H1 (cell line): ENCODE measurements at regions not wholly inside any gene's neighbourhood (a gene's known extent, or its start where the extent isn't known, plus 50 kb on each side); places are given as distances from the start of the nearest gene placed in this dataset.
A peak's percentile ranks its signal among the peaks of the same experiment; 100 is the strongest.

Source experiments
- CTCF ChIA-PET: fragments of 300-600 bp; sonication (Branson Sonifier 250); formaldehyde crosslinking; loops from one replicate; lab custom pipeline; 2021; ENCODE audit not compliant: partially characterized antibody; lab: Charles Lee
- POLR2A ChIA-PET: fragments of 300-600 bp; sonication (Branson Sonifier 250); formaldehyde crosslinking; loops from one replicate; lab custom pipeline; 2021; ENCODE audit warnings: inconsistent platforms; ENCODE audit not compliant: partially characterized antibody; lab: Charles Lee
- DNase-seq, 2 experiments: peaks; one replicate each; pipeline versions ENCODE4 v3.0.0 to v3.0.0-alpha.2; 2010 to 2022; ENCODE audit warnings: low spot score in 2 of 2, low read depth in 1 of 2, mixed read lengths in 1 of 2
- FAIRE-seq: peaks from 2 replicates; lab custom pipeline; 2011; peaks lifted over from hg19 to GRCh38; lab: Jason Lieb, UNC
- H2AFZ ChIP-seq: 2 replicates; pipeline ENCODE4 v1.8.1; 2012; ENCODE audit warnings: low read length, inconsistent platforms
- H2AK5ac ChIP-seq: 2 replicates; pipeline ENCODE4 v1.6.1; 2013; ENCODE audit warnings: low read depth, low read length
- H2BK120ac ChIP-seq: replicated peaks from 2 replicates; pipeline ENCODE3; 2013; ENCODE audit warnings: low read depth, low read length, inconsistent platforms
- H2BK12ac ChIP-seq: 2 replicates; pipeline ENCODE4 v1.6.1; 2013; ENCODE audit warnings: low read depth, low read length
- H2BK15ac ChIP-seq: 2 replicates; pipeline ENCODE4 v1.6.1; 2013; ENCODE audit warnings: low read length
- H2BK20ac ChIP-seq: 2 replicates; pipeline ENCODE4 v1.6.1; 2013; ENCODE audit warnings: low read length
- H2BK5ac ChIP-seq: 2 replicates; pipeline ENCODE4 v1.6.1; 2013; ENCODE audit warnings: low read depth, low read length
- H3K14ac ChIP-seq: 2 replicates; pipeline ENCODE4 v1.6.1; 2013; ENCODE audit warnings: inconsistent platforms; ENCODE audit not compliant: insufficient read length
- H3K18ac ChIP-seq: 2 replicates; pipeline ENCODE4 v1.6.1; 2013; ENCODE audit warnings: low read length; ENCODE audit errors: extremely low read depth
- H3K23ac ChIP-seq: 2 replicates; pipeline ENCODE4 v1.6.1; 2013; ENCODE audit warnings: inconsistent platforms; ENCODE audit not compliant: insufficient read length
- H3K23me2 ChIP-seq: 2 replicates; pipeline ENCODE4 v1.6.1; 2013; ENCODE audit warnings: low read depth, low read length
- H3K27ac ChIP-seq: 2 replicates; pipeline ENCODE4 v1.6.1; 2011; ENCODE audit warnings: low read depth, low read length, inconsistent platforms
- H3K27me3 ChIP-seq, 4 experiments: replicated peaks in 1 of 4; 1 replicate in 1 of 4; 2 replicates in 3 of 4; pipeline versions ENCODE4 v1.6.1 to v1.8.1; 2011 to 2013; ENCODE audit warnings: low read length in 3 of 4, mild to moderate bottlenecking in 3 of 4, inconsistent platforms in 2 of 4, mixed read lengths in 2 of 4, moderate library complexity in 1 of 4; ENCODE audit not compliant: control insufficient read depth in 3 of 4, insufficient read depth in 3 of 4; ENCODE audit errors: extremely low read depth in 1 of 4
- H3K36me3 ChIP-seq, 4 experiments: 2 replicates each; pipeline versions ENCODE4 v1.6.1 to v1.8.1; 2011 to 2013; ENCODE audit warnings: mild to moderate bottlenecking in 4 of 4, low read length in 3 of 4, moderate library complexity in 2 of 4, control low read depth in 1 of 4, inconsistent platforms in 1 of 4; ENCODE audit not compliant: insufficient read depth in 4 of 4, control insufficient read depth in 2 of 4
- H3K4ac ChIP-seq: replicated peaks from 2 replicates; pipeline ENCODE3; 2013; ENCODE audit warnings: low read length, low read depth, mixed read lengths, inconsistent platforms; ENCODE audit not compliant: insufficient read length
- H3K4me1 ChIP-seq, 4 experiments: replicated peaks in 1 of 4; 1 replicate in 1 of 4; 2 replicates in 3 of 4; pipeline versions ENCODE4 v1.6.1 to v1.8.1; 2011 to 2013; ENCODE audit warnings: low read length in 3 of 4, inconsistent platforms in 2 of 4, mixed read lengths in 1 of 4; ENCODE audit not compliant: insufficient read depth in 4 of 4, control insufficient read depth in 3 of 4
- H3K4me2 ChIP-seq, 2 experiments: 2 replicates each; pipeline versions ENCODE4 v1.6.1 to v1.8.1; 2011 to 2013; ENCODE audit warnings: low read depth in 2 of 2, low read length in 2 of 2, control low read depth in 1 of 2, inconsistent platforms in 1 of 2, mild to moderate bottlenecking in 1 of 2; ENCODE audit not compliant: insufficient read depth in 1 of 2
- H3K4me3 ChIP-seq, 4 experiments: fragments of 200-600, 300-600 bp in 1 of 4; sonication (generic), shearing (Covaris generic), sonication (Bioruptor Twin) in 1 of 4; 2 replicates each; pipeline versions ENCODE4 v1.5.1 to v1.8.1; 2011 to 2016; ENCODE audit warnings: low read length in 4 of 4, low read depth in 3 of 4, control low read depth in 2 of 4, inconsistent platforms in 2 of 4, mild to moderate bottlenecking in 2 of 4, mixed read lengths in 1 of 4, moderate library complexity in 1 of 4; ENCODE audit not compliant: insufficient read depth in 2 of 4; ENCODE audit errors: extremely low read depth in 1 of 4
- H3K56ac ChIP-seq: replicated peaks from 2 replicates; pipeline ENCODE3; 2013; ENCODE audit warnings: low read depth, mild to moderate bottlenecking, mixed read lengths, low read length, inconsistent platforms; ENCODE audit not compliant: insufficient read length
- H3K79me1 ChIP-seq: 2 replicates; pipeline ENCODE4 v1.6.1; 2013; ENCODE audit warnings: low read depth, low read length, control low read depth
- H3K79me2 ChIP-seq, 2 experiments: 2 replicates each; pipeline versions ENCODE4 v1.6.1 to v1.8.1; 2012 to 2013; ENCODE audit warnings: low read length in 2 of 2, mild to moderate bottlenecking in 2 of 2, inconsistent platforms in 1 of 2; ENCODE audit not compliant: insufficient read depth in 2 of 2, control insufficient read depth in 1 of 2
- H3K9ac ChIP-seq, 4 experiments: replicated peaks in 1 of 4; 1 replicate in 1 of 4; 2 replicates in 3 of 4; pipeline versions ENCODE4 v1.6.1 to v1.8.1; 2011 to 2013; ENCODE audit warnings: low read depth in 3 of 4, low read length in 3 of 4, control low read depth in 2 of 4, mild to moderate bottlenecking in 2 of 4, moderate library complexity in 2 of 4, inconsistent platforms in 1 of 4; ENCODE audit errors: extremely low read depth in 1 of 4
- H3K9me3 ChIP-seq, 2 experiments: 2 replicates each; pipeline versions ENCODE4 v1.6.1 to v1.8.1; 2012 to 2013; ENCODE audit warnings: mild to moderate bottlenecking in 2 of 2, moderate library complexity in 2 of 2, control low read depth in 1 of 2, inconsistent platforms in 1 of 2, low read depth in 1 of 2, low read length in 1 of 2, mixed read lengths in 1 of 2; ENCODE audit not compliant: insufficient read depth in 2 of 2
- H4K20me1 ChIP-seq, 2 experiments: replicated peaks in 1 of 2; 2 replicates each; pipeline versions ENCODE3 to v1.8.1; 2011 to 2013; ENCODE audit warnings: inconsistent platforms in 2 of 2, low read length in 2 of 2, mild to moderate bottlenecking in 1 of 2; ENCODE audit not compliant: insufficient read depth in 2 of 2, control insufficient read depth in 1 of 2
- H4K5ac ChIP-seq: 2 replicates; pipeline ENCODE4 v1.6.1; 2013; ENCODE audit warnings: low read length, low read depth, mixed read lengths, inconsistent platforms; ENCODE audit not compliant: insufficient read length
- H4K8ac ChIP-seq: 2 replicates; pipeline ENCODE4 v1.8.0; 2013; ENCODE audit warnings: mild to moderate bottlenecking, moderate library complexity, low read length, inconsistent platforms; ENCODE audit not compliant: insufficient read depth; ENCODE audit errors: extremely low read depth
- H4K91ac ChIP-seq: replicated peaks from 2 replicates; pipeline ENCODE3; 2013; ENCODE audit warnings: low read length, mixed read lengths, inconsistent platforms; ENCODE audit not compliant: insufficient read length
- BACH1 ChIP-seq: IDR thresholded peaks from 2 replicates; pipeline ENCODE4 v1.6.1; 2012; ENCODE audit warnings: low read length, improper control_type of control experiment
- BRCA1 ChIP-seq: IDR thresholded peaks from 2 replicates; pipeline ENCODE4 v1.6.1; 2012; ENCODE audit warnings: low read depth, low read length, improper control_type of control experiment
- EP300 ChIP-seq, 2 experiments: IDR thresholded peaks; 1 replicate in 1 of 2; 2 replicates in 1 of 2; pipeline ENCODE4 v1.6.1; 2011 to 2012; ENCODE audit warnings: low read depth in 2 of 2, low read length in 2 of 2, mild to moderate bottlenecking in 2 of 2, borderline replicate concordance in 1 of 2, inconsistent platforms in 1 of 2, moderate library complexity in 1 of 2
- KDM1A ChIP-seq: fragments of 200-600, 300-600 bp; sonication (generic); IDR thresholded peaks from 2 replicates; pipeline ENCODE4 v1.7.1; 2016; ENCODE audit warnings: mild to moderate bottlenecking, low read length, borderline replicate concordance
- MAFK ChIP-seq: IDR thresholded peaks from 2 replicates; pipeline ENCODE4 v1.6.1; 2012; ENCODE audit warnings: low read depth, mild to moderate bottlenecking, improper control_type of control experiment, low read length
- MAX ChIP-seq: IDR thresholded peaks from 2 replicates; pipeline ENCODE4 v1.6.1; 2012; ENCODE audit warnings: inconsistent platforms
- POLR2A ChIP-seq, 2 experiments: IDR thresholded peaks; 1 replicate in 1 of 2; 2 replicates in 1 of 2; pipeline ENCODE4 v1.6.1; 2011; ENCODE audit warnings: low read depth in 2 of 2, low read length in 2 of 2, mild to moderate bottlenecking in 2 of 2; ENCODE audit errors: control extremely low read depth in 1 of 2
- RAD21 ChIP-seq, 2 experiments: IDR thresholded peaks in 1 of 2; conservative IDR thresholded peaks in 1 of 2; 2 replicates each; pipeline ENCODE4 v1.6.1; 2011; ENCODE audit warnings: low read depth in 2 of 2, low read length in 2 of 2, improper control_type of control experiment in 1 of 2, inconsistent platforms in 1 of 2, mild to moderate bottlenecking in 1 of 2, moderate library complexity in 1 of 2
- RFX5 ChIP-seq: IDR thresholded peaks from 2 replicates; pipeline ENCODE4 v1.6.1; 2011; ENCODE audit warnings: low read depth, low read length, improper control_type of control experiment, borderline replicate concordance
- SAP30 ChIP-seq: fragments of 300-600 bp; sonication (generic); IDR thresholded peaks from 2 replicates; pipeline ENCODE4 v1.7.1; 2012; ENCODE audit warnings: low read length, moderate library complexity, mild to moderate bottlenecking, inconsistent platforms; ENCODE audit not compliant: insufficient read depth, insufficient replicate concordance
- SIX5 ChIP-seq: IDR thresholded peaks from 2 replicates; pipeline ENCODE4 v1.6.1; 2011; ENCODE audit warnings: mild to moderate bottlenecking, low read depth, low read length
- WGBS, 2 experiments: shearing (Covaris generic) in 1 of 2; methylation state at CpG; one replicate each; pipeline versions ENCODE4 v1.1.6 to v1.1.7; 2013 to 2015; ENCODE audit warnings: low lambda C conversion rate in 2 of 2, mixed read lengths in 2 of 2, inconsistent platforms in 1 of 2, low coverage in 1 of 2, missing lambda C conversion rate in 1 of 2; ENCODE audit not compliant: insufficient replicate concordance in 2 of 2, insufficient coverage in 1 of 2, insufficient read length in 1 of 2; ENCODE audit errors: extremely low coverage in 1 of 2, missing lambda C conversion rate in 1 of 2; 5-methylcytosine and 5-hydroxymethylcytosine counted together

GRCh38 chr3:189430166-189430565 is 201.0 kb upstream of the TP63 start:
- Histone ChIP-seq H3K4me2 (no peak overlapping the region), H2AK5ac (no peak overlapping the region), H2BK5ac (no peak overlapping the region), H3K4me1 (peaks cover 0 to 9% (median 3%) of the 10 kb centered on the region in 4 experiments; a peak in 3 of 7 replicates), H2BK20ac (no peak overlapping the region), H4K91ac (no peak overlapping the region), H3K36me3 (no peaks in the 10 kb centered on the region), H2BK120ac (no peak overlapping the region), H3K23ac (no peak overlapping the region), H3K23me2 (no peaks in the 10 kb centered on the region), H2BK12ac (peak overlapping the region; percentile 75), H2BK15ac (no peak overlapping the region), H3K79me1 (no peaks in the 10 kb centered on the region), H3K56ac (no peak overlapping the region), H3K18ac (peak overlapping the region; percentile 44), H3K9ac (no peak overlapping the region), H4K20me1 (no peaks in the 10 kb centered on the region), H2AFZ (peak overlapping the region; percentile 79; the same call in 1 of the 2 replicates), H4K5ac (no peak overlapping the region), H3K9me3 (no peaks in the 10 kb centered on the region), H3K27ac (no peak overlapping the region), H3K4me3 (no peak overlapping the region), H3K14ac (no peak overlapping the region), H3K27me3 (no peaks in the 10 kb centered on the region), H3K79me2 (no peaks in the 10 kb centered on the region), H3K4ac (no peak overlapping the region), H4K8ac (no peak overlapping the region)
- WGBS, 2 experiments = 79% methylated on average over 2 of the region's 2 CpGs; no CpG with 5 or more reads in 1 of the 2 experiments
- no peak for DNase-seq
- TF ChIP-seq SAP30 (no peak), EP300 (IDR thresholded peaks at IDR 0.05; ENCODE audit: borderline replicate concordance in 1 of 2, low read depth in 2 of 2, low read length in 2 of 2) (no peak), RAD21 (IDR thresholded peaks at IDR 0.05 in 1 of 2, conservative IDR thresholded peaks at IDR 0.05 in 1 of 2; ENCODE audit: low read depth in 2 of 2, low read length in 2 of 2) (no peak), SIX5 (no peak), MAFK (no peak), RFX5 (no peak), BACH1 (no peak), MAX (no peak), KDM1A (no peak), POLR2A (IDR thresholded peaks at IDR 0.05; ENCODE audit: control extremely low read depth in 1 of 2, low read depth in 2 of 2, low read length in 2 of 2) (no peak), BRCA1 (no peak)
- CTCF ChIA-PET = no interaction called here
- POLR2A ChIA-PET = no interaction called here
- FAIRE-seq = no peak
